ENCODE measurements at regions not wholly inside any gene's neighbourhood (a gene's known extent, or its start where the extent isn't known, plus 50 kb on each side); places are given as distances from the start of the nearest gene placed in this dataset.

- no peak for TF ChIP-seq CTCF (IDR thresholded peaks at IDR 0.05; ENCODE audit: insufficient read depth, low read length, poor library complexity, severe bottlenecking)
- no peak overlapping the region for H3K4me3 ChIP-seq (replicated peaks; ENCODE audit: low read depth, low read length)
- DNase-seq (ENCODE audit: extremely low read depth, insufficient read length), result no peak
- no peaks in the 10 kb centered on the region for H3K36me3 ChIP-seq (ENCODE audit: control insufficient read depth, insufficient read depth, low read length)
- no peaks in the 10 kb centered on the region for H3K27me3 ChIP-seq (replicated peaks; ENCODE audit: control insufficient read depth, insufficient read depth, low read length)
These were observed 398.4 kb downstream of the NUP35 start for GRCh38 chr2:183522489-183523266.

DNA sequence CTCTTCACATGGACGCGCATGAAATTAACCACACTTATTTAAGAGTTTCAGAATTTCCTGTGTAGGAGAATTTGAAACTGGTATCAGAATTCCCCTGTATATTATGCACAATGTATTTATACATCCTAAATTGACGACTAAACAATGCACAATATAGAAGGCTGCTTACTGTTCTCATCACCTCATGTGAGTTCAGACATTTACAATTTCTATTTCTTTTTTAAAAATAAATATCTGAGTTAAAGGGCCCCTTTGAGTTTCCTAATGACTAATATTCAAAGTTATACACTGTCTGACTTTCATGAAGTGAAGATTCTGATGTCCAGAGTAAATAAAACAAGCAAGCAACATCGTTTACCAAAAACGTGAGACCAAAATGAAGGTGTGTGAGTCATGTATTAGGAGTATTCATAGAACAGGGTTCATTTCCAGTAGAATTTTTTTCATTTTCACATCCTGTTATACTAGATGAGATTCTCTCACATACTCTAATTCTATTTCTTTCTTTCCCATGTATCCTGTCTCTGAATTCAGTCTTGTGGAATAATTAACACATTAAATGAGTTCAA, 406.2 kb downstream of the NUP35 start:
- no peaks in the 10 kb centered on the region for H3K27me3 ChIP-seq (replicated peaks; ENCODE audit: control insufficient read depth, insufficient read depth, low read length)
- no peak for TF ChIP-seq CTCF (IDR thresholded peaks at IDR 0.05; ENCODE audit: insufficient read depth, low read length, poor library complexity, severe bottlenecking)
- no peaks in the 10 kb centered on the region for H3K36me3 ChIP-seq (ENCODE audit: control insufficient read depth, insufficient read depth, low read length)
- DNase-seq (ENCODE audit: extremely low read depth, insufficient read length), result peak; percentile 22
- no peak overlapping the region for H3K4me3 ChIP-seq (replicated peaks; ENCODE audit: low read depth, low read length)

- Histone ChIP-seq H3K4me3 (replicated peaks; ENCODE audit: low read depth, low read length) (no peak overlapping the region), H3K27me3 (replicated peaks; ENCODE audit: control insufficient read depth, insufficient read depth, low read length) (no peaks in the 10 kb centered on the region), H3K36me3 (ENCODE audit: control insufficient read depth, insufficient read depth, low read length) (no peaks in the 10 kb centered on the region)
- TF ChIP-seq CTCF (IDR thresholded peaks at IDR 0.05; ENCODE audit: insufficient read depth, low read length, poor library complexity, severe bottlenecking), result no peak
- no peak for DNase-seq (ENCODE audit: extremely low read depth, insufficient read length)
These were observed 408.3 kb downstream of the NUP35 start for GRCh38 chr2:183532514-183532913.

DNA sequence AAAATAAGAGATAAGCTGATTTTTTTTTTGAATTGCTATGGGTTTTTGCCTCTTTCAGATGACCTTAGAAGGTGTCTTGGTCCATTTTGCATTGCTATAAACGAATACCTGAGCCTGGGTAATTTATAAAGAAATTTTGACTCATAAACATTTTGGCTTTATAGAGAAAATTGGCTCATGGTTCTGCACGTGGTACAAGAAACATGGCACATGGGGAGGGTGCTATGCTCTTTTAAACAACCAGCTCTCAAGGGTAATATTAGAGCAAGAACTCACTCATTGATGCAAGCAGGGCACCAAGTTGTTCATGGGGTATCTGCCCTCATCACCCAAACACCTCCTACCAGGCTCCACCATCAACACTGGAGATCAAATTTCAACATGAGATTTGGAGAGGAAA, 408.8 kb downstream of the NUP35 start:
- H3K27me3 ChIP-seq (replicated peaks; ENCODE audit: control insufficient read depth, insufficient read depth, low read length), result no peaks in the 10 kb centered on the region
- H3K36me3 ChIP-seq (ENCODE audit: control insufficient read depth, insufficient read depth, low read length), result no peaks in the 10 kb centered on the region
- DNase-seq (ENCODE audit: extremely low read depth, insufficient read length), result no peak
- TF ChIP-seq CTCF (IDR thresholded peaks at IDR 0.05; ENCODE audit: insufficient read depth, low read length, poor library complexity, severe bottlenecking), result no peak
- H3K4me3 ChIP-seq (replicated peaks; ENCODE audit: low read depth, low read length), result no peak overlapping the region

- no peak for DNase-seq (ENCODE audit: extremely low read depth, insufficient read length)
- TF ChIP-seq CTCF (IDR thresholded peaks at IDR 0.05; ENCODE audit: insufficient read depth, low read length, poor library complexity, severe bottlenecking), result no peak
- Histone ChIP-seq H3K36me3 (ENCODE audit: control insufficient read depth, insufficient read depth, low read length) (no peaks in the 10 kb centered on the region), H3K4me3 (replicated peaks; ENCODE audit: low read depth, low read length) (no peak overlapping the region), H3K27me3 (replicated peaks; ENCODE audit: control insufficient read depth, insufficient read depth, low read length) (no peaks in the 10 kb centered on the region)
These were observed 412.0 kb downstream of the NUP35 start for GRCh38 chr2:183536290-183536689.

Measured in GM06990 (cell line).